ENCODE measurements at regions not wholly inside any gene's neighbourhood (a gene's known extent, or its start where the extent isn't known, plus 50 kb on each side); places are given as distances from the start of the nearest gene placed in this dataset.
"Not testable (repeated sequence)": the region's sequence is repeated elsewhere in the genome, so short reads cannot be mapped to it uniquely, and the experiment has no call there.

DNA sequence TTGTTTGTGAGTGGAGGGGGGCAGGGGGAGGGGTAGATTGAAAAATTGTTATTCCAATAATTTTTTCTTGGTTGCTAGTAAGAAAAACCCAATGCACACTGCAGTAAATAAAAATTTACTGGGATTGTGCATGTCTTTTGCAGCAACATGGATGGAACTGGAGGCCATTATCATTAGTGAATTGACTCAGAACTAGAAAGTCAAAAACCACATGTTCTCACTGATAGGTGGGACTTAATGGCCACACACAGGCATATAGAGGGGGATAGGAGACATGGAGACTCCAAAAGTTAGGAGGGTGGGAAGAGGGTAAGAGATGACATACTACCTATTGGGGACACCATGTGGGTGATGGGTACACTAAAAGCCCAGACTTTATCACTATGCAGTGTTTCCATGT lies 67.2 kb downstream of the BUB3 start:
- DNase-seq, result no peak

DNA sequence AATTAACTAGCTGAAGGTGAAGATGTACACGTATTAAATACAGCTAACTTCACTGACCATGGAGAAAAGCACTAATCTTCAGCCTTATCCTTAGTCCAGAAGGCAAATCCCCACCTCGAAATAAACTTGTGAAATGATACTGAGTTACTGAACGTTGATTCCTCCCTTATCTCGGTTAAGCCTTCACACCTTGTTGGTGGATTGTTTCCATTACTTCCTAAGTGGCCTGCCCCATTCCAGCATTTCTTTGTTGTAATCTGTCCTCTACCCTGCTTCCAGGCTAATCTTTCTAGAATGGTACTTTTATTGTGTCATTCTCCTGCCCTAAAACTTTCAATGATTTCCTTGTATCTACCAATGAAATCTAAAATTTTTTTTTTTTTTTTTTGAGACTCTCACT lies 68.6 kb downstream of the BUB3 start:
- DNase-seq, result no peak

DNA sequence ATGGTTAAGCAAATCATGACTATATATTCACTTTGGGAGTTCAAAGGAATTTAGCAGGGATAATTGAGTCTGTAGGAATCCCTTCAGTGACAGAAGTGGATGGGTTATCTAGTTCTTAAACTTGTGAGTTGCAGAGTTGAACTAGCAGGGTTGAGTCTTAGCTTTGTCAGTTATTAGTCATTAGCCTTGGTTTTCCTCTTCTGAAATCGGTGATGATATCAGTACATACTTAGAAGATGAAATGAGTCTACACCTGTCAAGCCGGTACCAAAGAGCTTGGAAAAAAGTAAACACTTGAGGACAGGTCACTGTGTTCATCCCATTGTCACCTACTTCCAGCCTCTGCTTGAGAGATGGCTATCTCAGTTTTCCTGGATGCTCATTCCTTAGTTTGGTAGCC lies 73.5 kb downstream of the BUB3 start:
- no peak for DNase-seq

DNA sequence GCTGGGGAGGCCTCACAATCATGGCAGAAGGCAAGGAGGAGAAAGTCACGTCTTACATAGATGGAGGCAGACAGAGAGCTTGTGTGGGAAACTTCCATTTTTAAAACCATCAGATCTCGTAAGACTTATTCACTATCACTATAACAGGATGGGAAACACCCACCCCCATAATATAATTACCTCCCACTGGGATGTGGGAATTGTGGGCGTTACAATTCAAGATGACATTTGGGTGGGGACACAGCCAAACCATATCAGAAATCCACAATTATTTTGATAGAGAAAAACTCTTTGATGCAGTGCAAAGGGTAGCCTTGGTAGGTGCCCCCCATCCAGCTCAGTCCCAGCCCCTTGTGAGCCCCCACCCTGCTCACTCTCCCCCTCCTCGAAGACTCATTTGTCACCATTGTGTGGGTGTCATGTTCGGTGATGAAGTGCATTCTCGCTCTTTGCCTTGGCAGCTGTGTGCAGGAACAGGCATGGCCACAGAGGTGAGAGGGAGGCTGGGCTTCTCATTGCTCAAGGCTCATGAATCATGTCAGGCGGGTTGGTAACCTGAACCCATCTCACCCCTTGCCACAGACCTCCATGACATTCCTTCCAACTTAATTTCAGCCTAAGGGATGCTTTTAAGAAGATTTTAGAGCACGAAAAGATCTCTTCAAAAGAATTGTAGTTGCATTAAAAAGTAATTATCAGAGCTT lies 75.9 kb downstream of the BUB3 start:
- no peak for DNase-seq

DNA sequence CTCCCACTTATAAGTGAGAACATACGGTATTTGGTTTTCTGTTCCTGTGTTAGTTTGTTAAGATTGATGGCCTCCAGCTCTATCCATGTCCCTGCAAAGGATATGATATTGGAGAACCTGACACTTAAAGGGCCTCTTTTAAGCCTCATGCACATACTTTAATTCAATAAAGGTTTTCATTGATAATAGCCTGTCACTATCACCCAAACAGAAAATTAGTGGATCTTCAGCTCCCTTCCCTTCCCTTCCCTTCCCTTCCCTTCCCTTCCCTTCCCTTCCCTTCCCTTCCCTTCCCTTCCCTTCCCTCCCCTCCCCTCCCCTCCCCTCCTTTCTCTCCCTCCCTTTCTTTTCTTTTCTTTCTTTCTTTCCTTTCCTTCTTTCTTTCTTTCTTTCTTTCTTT lies 78.7 kb downstream of the BUB3 start:
- not testable (repeated sequence) for DNase-seq

DNA sequence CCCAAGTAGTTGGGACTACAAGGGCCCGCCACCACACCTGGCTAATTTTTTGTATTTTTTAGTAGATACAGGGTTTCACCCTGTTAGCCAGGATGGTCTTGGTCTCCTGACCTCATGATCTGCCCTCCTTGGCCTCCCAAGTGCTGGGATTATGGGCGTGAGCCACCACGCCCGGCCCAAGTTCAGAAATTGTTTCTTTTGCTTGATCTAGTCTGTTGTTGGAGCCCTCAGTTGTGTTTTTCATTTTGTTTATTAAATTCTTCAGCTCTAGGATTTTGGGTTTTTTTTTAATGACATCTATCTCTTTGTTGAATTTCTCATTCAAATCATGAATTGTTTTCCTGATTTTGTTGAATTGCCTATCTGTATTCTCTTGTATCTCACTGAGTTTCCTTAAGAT lies 80.8 kb downstream of the BUB3 start:
- DNase-seq, result not testable (repeated sequence)

DNA sequence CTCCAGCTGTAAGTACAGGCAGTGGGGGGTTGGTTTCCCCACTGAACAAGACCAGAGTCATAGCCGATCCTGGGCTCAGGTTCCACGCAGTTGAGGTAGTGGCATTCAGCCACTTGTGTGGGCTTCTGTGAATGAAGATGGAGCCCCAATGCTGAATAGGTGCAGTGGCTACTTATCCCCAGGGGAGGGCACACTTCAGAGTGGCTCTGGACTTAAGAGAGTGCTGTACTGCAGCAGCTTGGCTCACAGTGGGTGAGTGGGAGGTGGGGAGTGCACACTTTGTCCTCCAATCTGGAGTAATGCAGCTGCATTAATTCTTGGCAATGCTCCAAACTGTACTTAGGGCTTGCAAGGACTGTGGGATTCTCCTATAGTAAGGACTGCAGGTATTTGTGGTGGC lies 81.9 kb downstream of the BUB3 start:
- DNase-seq, result no peak

DNA sequence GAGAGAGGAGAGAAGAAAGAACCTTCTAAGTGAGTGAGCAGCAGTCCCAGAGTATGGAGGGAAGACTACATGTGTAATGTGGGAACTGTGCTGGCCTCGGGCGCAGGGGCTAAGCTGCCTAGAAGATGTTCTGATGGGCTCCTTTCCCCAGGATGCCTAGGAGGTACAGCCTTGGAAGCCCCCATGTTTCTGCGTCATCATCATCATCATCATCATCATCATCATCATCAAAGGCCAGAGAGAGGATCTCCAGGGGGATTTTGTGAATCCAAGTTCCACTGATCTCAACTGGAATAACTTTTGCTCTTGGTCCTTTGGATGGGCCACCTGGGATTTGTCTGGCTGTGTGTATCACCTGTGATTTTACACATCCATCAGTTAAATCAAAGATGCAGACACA lies 86.0 kb downstream of the BUB3 start:
- DNase-seq, result no peak

DNA sequence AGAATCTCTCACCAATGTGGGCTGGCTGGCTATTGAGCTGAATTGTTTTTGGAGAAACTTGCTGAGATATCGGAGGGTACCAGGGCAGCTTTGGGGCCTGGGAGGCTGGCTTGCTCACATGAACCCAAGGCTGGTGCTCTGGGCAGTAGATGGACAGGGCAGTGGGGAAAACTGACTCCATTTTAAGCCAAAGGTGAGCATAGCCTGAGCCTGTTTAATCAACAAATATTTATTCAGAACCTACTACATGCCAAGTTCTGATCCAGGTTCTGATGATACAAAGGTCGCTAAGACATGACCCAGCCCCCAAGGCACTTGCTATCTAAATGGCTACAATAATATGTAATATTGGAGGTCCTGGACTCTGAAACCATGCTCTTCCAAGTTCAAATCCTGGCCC lies 86.6 kb downstream of the BUB3 start:
- DNase-seq, result no peak

GRCh38 chr10:123241391-123242141 lies 87.4 kb downstream of the BUB3 start:
- peak; percentile 2 for DNase-seq

- DNase-seq, result no peak
These were observed 90.5 kb downstream of the BUB3 start for GRCh38 chr10:123244747-123245146.

DNA sequence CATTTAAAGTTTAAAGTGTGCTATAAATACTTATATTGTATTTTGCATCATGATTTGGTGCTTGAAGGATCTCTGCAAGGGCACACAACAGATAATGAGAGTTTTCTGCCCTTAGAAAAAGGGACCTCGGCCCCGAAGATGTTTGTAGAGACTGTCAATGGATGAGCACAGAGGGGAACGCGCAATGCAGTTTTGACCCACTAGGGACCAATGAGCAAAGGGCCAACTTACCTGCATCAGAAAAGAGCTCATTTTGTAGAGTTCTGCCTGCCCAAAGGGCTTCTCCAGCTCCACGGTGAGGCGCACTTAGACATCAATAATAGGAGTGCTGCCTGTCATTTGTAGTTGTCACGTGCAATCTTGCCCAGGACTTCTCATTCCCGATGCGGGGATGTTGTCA lies 91.1 kb downstream of the BUB3 start:
- DNase-seq, result no peak

GRCh38 chr10:123249894-123250293 lies 95.7 kb downstream of the BUB3 start:
- no peak for DNase-seq

GRCh38 chr10:123250640-123251039 lies 96.4 kb downstream of the BUB3 start:
- DNase-seq, result no peak

DNA sequence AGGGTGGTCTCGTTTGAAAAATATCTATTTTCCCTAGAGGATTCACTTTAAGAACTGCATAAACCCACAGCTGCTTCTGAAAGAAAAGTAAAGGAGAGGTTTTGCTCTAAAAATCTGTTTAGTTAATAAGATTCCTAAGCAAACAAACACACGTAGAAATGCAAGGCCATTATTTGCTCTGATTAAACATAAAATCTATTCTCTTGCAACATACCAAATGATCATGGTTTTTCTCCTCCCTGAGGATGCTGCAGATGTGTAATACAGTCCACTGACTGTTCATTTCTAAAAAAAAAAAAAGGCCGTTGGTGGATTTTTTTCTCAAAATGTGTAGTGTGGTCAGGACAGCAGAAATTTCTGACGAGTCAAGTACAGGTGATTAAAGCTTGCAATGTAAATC lies 98.6 kb downstream of the BUB3 start:
- DNase-seq, result no peak

- DNase-seq, result not testable (repeated sequence)
These were observed 100.1 kb downstream of the BUB3 start for GRCh38 chr10:123254343-123254742.

DNA sequence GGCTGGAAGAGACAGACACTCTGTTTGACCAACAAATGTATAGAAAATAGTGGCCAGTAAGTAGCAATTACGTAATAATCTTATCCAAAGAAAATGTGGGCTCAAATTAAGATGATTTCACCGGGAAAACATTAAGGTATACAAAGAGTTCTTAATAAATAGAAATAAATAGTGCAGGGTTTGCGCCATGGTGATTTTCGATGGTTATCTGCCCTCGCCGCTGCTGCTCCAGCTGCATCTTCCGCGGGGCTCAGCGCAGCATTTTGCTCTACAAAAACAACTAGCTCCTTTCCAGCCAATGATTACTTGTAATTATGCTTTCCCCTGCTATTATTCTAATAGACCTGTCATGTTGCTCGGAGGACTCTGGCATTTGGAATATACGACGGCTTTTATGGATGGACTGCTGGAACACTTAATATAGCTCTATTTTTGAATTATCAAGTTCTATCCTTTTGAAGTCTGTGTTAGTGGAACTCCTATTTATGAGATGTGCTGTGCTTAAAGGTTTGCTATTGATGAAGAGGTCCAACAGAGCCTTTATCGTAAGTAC lies 103.8 kb downstream of the BUB3 start:
- DNase-seq, result no peak

- DNase-seq, result no peak
These were observed 104.9 kb downstream of the BUB3 start for GRCh38 chr10:123259081-123259480.

DNA sequence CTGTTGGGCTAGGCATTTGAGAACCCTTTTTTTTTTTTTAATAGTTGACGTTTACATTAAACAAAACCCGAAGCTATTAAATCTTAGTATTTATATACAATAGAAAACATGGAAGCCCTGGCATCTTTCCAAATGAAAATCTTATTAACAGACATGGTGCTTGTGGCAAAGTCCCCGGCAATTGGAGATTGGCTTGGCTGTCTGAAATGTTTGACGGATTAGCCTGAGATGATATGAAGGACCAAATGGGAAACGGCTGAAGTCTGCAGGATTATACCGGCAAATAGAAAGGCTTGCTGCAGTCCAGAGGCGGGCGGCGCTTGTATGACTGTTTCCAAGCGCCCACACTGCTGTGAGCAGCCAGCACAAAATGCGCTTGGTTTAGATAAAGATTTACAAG lies 105.6 kb downstream of the BUB3 start:
- DNase-seq, result no peak

- no peak for DNase-seq
These were observed 108.3 kb downstream of the BUB3 start for GRCh38 chr10:123262456-123262855.

DNA sequence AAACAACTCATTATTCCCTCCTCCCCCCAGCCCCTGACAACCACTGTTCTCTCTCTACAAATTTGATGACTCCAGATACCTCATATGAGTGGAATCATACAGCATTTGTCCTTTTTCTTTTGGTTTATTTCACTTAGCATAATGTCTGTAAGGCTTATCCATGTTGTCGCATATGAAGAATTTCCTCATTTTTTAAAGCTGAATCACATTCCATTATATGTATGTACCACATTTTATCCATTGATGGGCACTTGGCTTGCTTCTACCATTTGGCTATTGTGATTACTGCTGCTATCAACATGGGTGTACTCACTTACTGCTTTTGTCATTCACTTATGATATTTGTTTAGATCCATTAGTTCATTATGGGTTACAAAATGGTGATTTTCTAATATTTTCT lies 112.8 kb downstream of the BUB3 start:
- no peak for DNase-seq

DNA sequence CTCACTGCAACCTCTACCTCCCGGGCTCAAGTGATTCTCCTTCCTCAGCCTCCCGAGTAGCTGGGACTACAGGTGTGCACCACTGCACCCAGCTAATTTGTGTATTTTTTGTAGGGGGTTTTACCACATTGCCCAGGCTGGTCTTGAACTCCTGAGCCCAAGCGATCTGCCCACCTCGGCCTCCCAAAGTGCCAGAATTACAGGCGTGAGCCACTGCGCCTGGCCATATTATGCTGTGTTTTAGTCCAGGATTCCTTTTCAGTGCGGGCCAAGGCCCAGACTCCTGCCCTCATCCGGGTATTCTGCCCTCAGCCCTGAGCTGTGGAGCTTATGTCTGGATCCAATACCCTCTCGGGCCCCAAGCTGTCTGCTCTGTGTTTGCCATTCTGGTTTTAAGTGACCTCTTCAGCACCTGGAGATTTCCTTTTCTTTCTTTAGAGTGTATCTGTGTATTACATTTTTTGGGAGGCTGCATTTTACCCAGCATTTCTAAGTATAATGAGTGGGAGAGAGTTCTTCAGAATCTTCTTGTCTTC lies 114.9 kb downstream of the BUB3 start:
- DNase-seq, result no peak

DNA sequence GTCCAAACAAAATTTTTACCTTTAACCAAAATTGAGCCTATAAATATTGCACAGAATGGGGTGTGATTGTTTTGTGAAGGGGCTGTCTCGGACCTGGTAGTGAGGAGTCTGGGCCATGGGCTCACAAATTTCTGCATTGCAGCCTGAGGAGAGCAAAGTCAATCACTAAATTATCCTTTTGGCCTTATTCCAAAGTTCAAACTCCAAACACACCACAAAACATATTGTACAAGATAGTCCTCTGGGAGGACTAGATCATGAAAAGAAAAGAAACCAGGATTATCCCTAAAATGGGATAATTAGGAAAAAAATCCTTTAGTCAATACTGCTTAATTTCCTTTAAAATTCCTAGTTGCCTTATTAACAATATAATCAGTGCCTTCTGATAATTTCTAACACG lies 115.5 kb downstream of the BUB3 start:
- no peak for DNase-seq

GRCh38 chr10:123270221-123270620 lies 116.0 kb downstream of the BUB3 start:
- no peak for DNase-seq
